Testis (tissue), 2 donors: ENCODE measurements at regions not wholly inside any gene's neighbourhood (a gene's known extent, or its start where the extent isn't known, plus 50 kb on each side); places are given as distances from the start of the nearest gene placed in this dataset.

Experiments used
- DNase-seq: peaks from one replicate; pipeline ENCODE4 v3.0.0-alpha.2; 2019
- H3K27ac ChIP-seq, 2 donors: fragments of 200-600 bp; sonication (generic); one replicate each; pipeline ENCODE4 v1.5.1; 2019
- H3K27me3 ChIP-seq: fragments of 200-600 bp; sonication (generic); one replicate; pipeline ENCODE4 v1.5.1; 2019
- H3K36me3 ChIP-seq: fragments of 200-600 bp; sonication (generic); one replicate; pipeline ENCODE4 v1.5.1; 2017; ENCODE audit warnings: low read depth; ENCODE audit errors: missing control alignments
- H3K4me1 ChIP-seq: fragments of 200-600 bp; sonication (generic); one replicate; pipeline ENCODE4 v1.5.1; 2019
- H3K4me3 ChIP-seq, 2 donors: fragments of 200-600 bp; sonication (generic); one replicate each; pipeline ENCODE4 v1.5.1; 2017 to 2019
- H3K9me3 ChIP-seq: fragments of 200-600 bp; sonication (generic); one replicate; pipeline ENCODE4 v1.5.1; 2017
- CTCF ChIP-seq, 3 experiments: fragments of 450-650 bp in 2 of 3; fragments of 200-600 bp in 1 of 3; sonication (generic) in 1 of 3; IDR thresholded peaks; one replicate each; pipeline ENCODE4 v1.5.1; 2016 to 2019; ENCODE audit warnings: antibody characterized with exemption in 3 of 3, mild to moderate bottlenecking in 2 of 3, moderate library complexity in 1 of 3
- POLR2A ChIP-seq: fragments of 450-650 bp; IDR thresholded peaks from one replicate; pipeline ENCODE4 v1.6.1; 2017; ENCODE audit warnings: antibody characterized with exemption, mild to moderate bottlenecking, moderate library complexity
- WGBS, 2 donors: methylation state at CpG; one replicate each; pipeline ENCODE4 v1.1.5; 2018; 5-methylcytosine and 5-hydroxymethylcytosine counted together
- intact Hi-C: fragments of 100-400 bp; cut with DNase I; formaldehyde crosslinking; loops from one replicate; pipeline ENCODE4 v1.15.1; 2023; ENCODE audit warnings: low total_unique reads

- WGBS, 2 donors: 86 to 92% methylated on average over 4 of the region's 4 CpGs
- intact Hi-C loops: no loop called here
- Histone ChIP-seq H3K27me3 (no peaks in the 10 kb centered on the region), H3K36me3 (no peaks in the 10 kb centered on the region), H3K4me1 (no peaks in the 10 kb centered on the region), H3K9me3 (no peaks in the 10 kb centered on the region), H3K27ac (no peak overlapping the region), H3K4me3 (no peak overlapping the region)
- no peak for DNase-seq
- no peak for TF ChIP-seq CTCF (IDR thresholded peaks at IDR 0.05)
- no peak for TF ChIP-seq POLR2A
Observed at GRCh38 chr2:44883356-44883755, 58.1 kb upstream of the SIX3 start.

- DNase-seq: no peak
- no peak overlapping the region for H3K27ac ChIP-seq
- H3K27me3 ChIP-seq: no peaks in the 10 kb centered on the region
- H3K4me1 ChIP-seq: no peaks in the 10 kb centered on the region
- TF ChIP-seq CTCF (IDR thresholded peaks at IDR 0.05) (no peak), POLR2A (no peak)
- 75 to 91% methylated on average over 3 of the region's 3 CpGs for WGBS, 2 donors
- intact Hi-C loops: no loop called here
- H3K9me3 ChIP-seq: no peaks in the 10 kb centered on the region
- H3K4me3 ChIP-seq: no peak overlapping the region
- H3K36me3 ChIP-seq: no peaks in the 10 kb centered on the region
Observed at GRCh38 chr2:44884231-44884630, 57.3 kb upstream of the SIX3 start.

GRCh38 chr2:44884677-44885076, 56.8 kb upstream of the SIX3 start:
- no peak for DNase-seq
- WGBS, 2 donors: 81 to 86% methylated on average over 3 of the region's 3 CpGs
- Histone ChIP-seq H3K4me3 (no peak overlapping the region), H3K9me3 (no peaks in the 10 kb centered on the region), H3K27me3 (no peaks in the 10 kb centered on the region), H3K4me1 (no peaks in the 10 kb centered on the region), H3K27ac (no peak overlapping the region), H3K36me3 (no peaks in the 10 kb centered on the region)
- intact Hi-C loops: no loop called here
- TF ChIP-seq CTCF (IDR thresholded peaks at IDR 0.05): no peak
- TF ChIP-seq POLR2A: no peak

- WGBS, 2 donors: 42 to 56% methylated on average over 10 of the region's 10 CpGs
- H3K27ac ChIP-seq: no peak overlapping the region
- H3K27me3 ChIP-seq: no peaks in the 10 kb centered on the region
- TF ChIP-seq POLR2A (no peak), CTCF (IDR thresholded peaks at IDR 0.05) (no peak)
- no peaks in the 10 kb centered on the region for H3K4me1 ChIP-seq
- no peaks in the 10 kb centered on the region for H3K36me3 ChIP-seq
- no peak overlapping the region for H3K4me3 ChIP-seq
- H3K9me3 ChIP-seq: no peaks in the 10 kb centered on the region
- intact Hi-C loops: no loop called here
- no peak for DNase-seq
Observed at GRCh38 chr2:44886414-44886813, 55.1 kb upstream of the SIX3 start.

- no peak overlapping the region for H3K27ac ChIP-seq
- TF ChIP-seq CTCF (IDR thresholded peaks at IDR 0.05) (no peak), POLR2A (no peak)
- no peaks in the 10 kb centered on the region for H3K36me3 ChIP-seq
- H3K4me1 ChIP-seq: no peaks in the 10 kb centered on the region
- no peak overlapping the region for H3K4me3 ChIP-seq
- no peak for DNase-seq
- intact Hi-C loops: no loop called here
- 91% methylated on average over 3 of the region's 3 CpGs for WGBS, 2 donors
- H3K9me3 ChIP-seq: no peaks in the 10 kb centered on the region
- no peaks in the 10 kb centered on the region for H3K27me3 ChIP-seq
Observed at GRCh38 chr2:44889096-44889495, 52.4 kb upstream of the SIX3 start.
